ENCODE measurements at regions not wholly inside any gene's neighbourhood (a gene's known extent, or its start where the extent isn't known, plus 50 kb on each side); places are given as distances from the start of the nearest gene placed in this dataset.

DNA sequence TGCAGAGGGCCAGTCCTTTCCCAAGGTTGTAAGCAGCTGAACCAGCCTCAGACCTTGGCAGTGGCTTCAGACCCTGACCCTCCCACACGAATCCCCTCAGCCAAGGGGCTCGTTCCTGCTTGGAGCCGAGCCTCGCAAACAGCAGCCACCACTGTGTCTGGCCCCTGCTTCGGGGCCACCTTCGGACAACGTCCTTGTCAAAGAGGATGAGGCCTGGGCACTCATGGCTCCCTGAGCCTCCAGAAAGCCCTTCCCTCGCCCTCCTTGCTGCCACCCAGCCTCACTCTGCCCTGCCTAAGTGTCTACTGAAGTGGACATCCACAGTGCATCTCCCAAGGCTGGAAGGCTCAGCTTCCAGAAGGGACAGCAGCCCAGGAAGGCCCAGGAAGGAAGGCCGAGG is 161.7 kb downstream of the OLFM1 start:
- no peaks in the 10 kb centered on the region for H3K4me1 ChIP-seq (ENCODE audit: control insufficient read depth, insufficient read depth, low read length)
- intact Hi-C loops (cut with micrococcal nuclease) = no loop called here
- no peak overlapping the region for H2AK9ac ChIP-seq (replicated peaks; ENCODE audit: low read depth, low read length, poor library complexity)
- no peak overlapping the region for H3K4me2 ChIP-seq (ENCODE audit: low read depth, low read length)
- no peak overlapping the region for H4K5ac ChIP-seq (ENCODE audit: low read depth, low read length)
- H3K79me1 ChIP-seq (ENCODE audit: low read depth in 1 of 2, low read length in 2 of 2) = no peaks in the 10 kb centered on the region
- ChIA-PET CTCF (no interaction called here), POLR2A (ENCODE audit: unreplicated experiment) (no interaction called here)
- H2BK15ac ChIP-seq (ENCODE audit: low read depth, low read length) = no peak overlapping the region
- H3K27ac ChIP-seq (ENCODE audit: insufficient read depth, low read length) = no peak overlapping the region
- 78% methylated on average over 6 of the region's 9 CpGs; no CpG with 5 or more reads in 1 of the 2 experiments for WGBS, 2 experiments (ENCODE audit: extremely low coverage in 2 of 2, insufficient read length in 1 of 2)
- no peak overlapping the region for H3K4ac ChIP-seq (ENCODE audit: low read depth, low read length)
- no peak overlapping the region for H3K14ac ChIP-seq (replicated peaks; ENCODE audit: low read depth, low read length)
- no peak overlapping the region for H3K23ac ChIP-seq (ENCODE audit: low read depth, low read length)
- TF ChIP-seq SMC3 (IDR thresholded peaks at IDR 0.05; ENCODE audit: low read depth, low read length) (no peak), POLR2A (IDR thresholded peaks at IDR 0.05; ENCODE audit: low read depth, low read length) (no peak), FOS (IDR thresholded peaks at IDR 0.05; ENCODE audit: low read depth, low read length) (no peak), CTCF (conservative IDR thresholded peaks at IDR 0.05; ENCODE audit: low read depth, low read length) (no peak), CHD1 (IDR thresholded peaks at IDR 0.05; ENCODE audit: low read depth, low read length) (no peak), RFX5 (IDR thresholded peaks at IDR 0.05; ENCODE audit: low read depth, low read length) (no peak)
- no peaks in the 10 kb centered on the region for H3K9me1 ChIP-seq (ENCODE audit: insufficient read depth, low read length)
- no peak overlapping the region for H2AFZ ChIP-seq (replicated peaks; ENCODE audit: low read length, poor library complexity)
- no TSS peak for BruUV-seq (replicated peaks)
- H3K56ac ChIP-seq (ENCODE audit: extremely low read depth, insufficient read depth, low read length) = no peak overlapping the region
- no peak overlapping the region for H2AK5ac ChIP-seq (ENCODE audit: low read depth, low read length)
- no peak for ATAC-seq (ENCODE audit: low read depth)
- H3K27me3 ChIP-seq (ENCODE audit: control insufficient read depth, insufficient read depth, low read length) = no peaks in the 10 kb centered on the region
- H3K9ac ChIP-seq (ENCODE audit: low read depth, low read length) = no peak overlapping the region
- no peak overlapping the region for H2BK5ac ChIP-seq (ENCODE audit: low read depth, low read length, poor library complexity, severe bottlenecking)
- no peak overlapping the region for H4K8ac ChIP-seq (ENCODE audit: low read depth in 2 of 2, low read length in 2 of 2)
- no peak overlapping the region for H2BK20ac ChIP-seq (ENCODE audit: low read depth, low read length)
- H4K20me1 ChIP-seq (ENCODE audit: insufficient read depth, low read length) = no peaks in the 10 kb centered on the region
- DNase-seq = no peak
- no peak overlapping the region for H3K4me3 ChIP-seq (ENCODE audit: insufficient read depth, low read depth, low read length)
- H4K91ac ChIP-seq (ENCODE audit: insufficient read depth, low read depth, low read length) = no peak overlapping the region
- H2BK120ac ChIP-seq (ENCODE audit: low read depth, low read length) = no peak overlapping the region
- H3K36me3 ChIP-seq (ENCODE audit: control insufficient read depth, insufficient read depth, low read length) = no peaks in the 10 kb centered on the region
- dilution Hi-C loops (cut with HindIII; ENCODE audit: low sequenced_read_pairs, unreplicated experiment) = no loop called here
- in situ Hi-C loops (cut with MboI; ENCODE audit: low sequenced_read_pairs) = no loop called here
- peaks cover 35% of the 10 kb centered on the region for H3K9me3 ChIP-seq (ENCODE audit: control insufficient read depth, insufficient read depth, low read length)
- H3K18ac ChIP-seq (ENCODE audit: low read depth, low read length) = no peak overlapping the region

Data from IMR-90 (cell line).